Activated T-helper 2 cell treated with anti-CD3 and anti-CD28 coated beads, Interferon-gamma antibody, Interleukin-2, Interleukin-4, amounts not matched to agents 10 μg/mL and 5 μg/mL and 100 μg/mL, durations not matched to agents 14 hours and 24 hours and 36 hours (primary cell): ENCODE measurements at regions not wholly inside any gene's neighbourhood (a gene's known extent, or its start where the extent isn't known, plus 50 kb on each side); places are given as distances from the start of the nearest gene placed in this dataset.

Experiments
- DNase-seq: peaks from one replicate; pipeline ENCODE4 v3.0.0; 2021; ENCODE audit warnings: low spot score
- H3K27ac Mint-ChIP-seq: one replicate; pipeline ENCODE4 v1.8.0; 2021; ENCODE audit warnings: mixed read lengths
- H3K27me3 Mint-ChIP-seq: one replicate; pipeline ENCODE4 v1.8.0; 2021; ENCODE audit warnings: low read depth, mixed read lengths
- H3K36me3 Mint-ChIP-seq: one replicate; pipeline ENCODE4 v1.8.0; 2021; ENCODE audit warnings: low read depth, mixed read lengths
- H3K4me1 Mint-ChIP-seq: one replicate; pipeline ENCODE4 v1.8.0; 2021; ENCODE audit warnings: low read depth, mixed read lengths
- H3K4me3 Mint-ChIP-seq: one replicate; pipeline ENCODE4 v1.8.0; 2021; ENCODE audit warnings: low read depth, mild to moderate bottlenecking, moderate library complexity, mixed read lengths
- H3K9me3 Mint-ChIP-seq: one replicate; pipeline ENCODE4 v1.8.0; 2021; ENCODE audit warnings: mixed read lengths
- intact Hi-C: fragments of 100-400 bp; cut with micrococcal nuclease; formaldehyde crosslinking; loops from one replicate; pipeline ENCODE4 v1.15.1; 2023

DNA sequence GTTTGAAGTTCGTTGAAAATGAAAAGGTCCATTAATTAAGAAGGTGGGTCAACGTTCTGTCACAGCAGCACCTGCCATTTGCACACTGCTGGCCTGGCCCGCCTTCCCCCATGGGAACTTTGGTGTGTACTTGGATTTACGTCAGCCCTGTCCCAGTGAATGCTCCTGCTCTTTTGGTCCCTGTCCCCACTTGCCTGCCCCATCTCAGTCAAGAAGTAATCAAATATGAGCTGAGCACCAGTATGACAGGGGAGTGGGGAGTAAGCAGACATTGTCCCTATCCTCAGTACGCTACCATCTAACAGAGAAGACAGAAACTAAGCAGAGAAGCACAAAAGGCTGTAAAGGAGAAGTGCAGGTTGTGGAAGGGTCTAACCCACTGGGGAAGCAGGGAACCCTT is 65.1 kb downstream of the SLC4A3 start:
- H3K4me3 Mint-ChIP-seq: no peak overlapping the region
- H3K36me3 Mint-ChIP-seq: no peaks in the 10 kb centered on the region
- H3K27me3 Mint-ChIP-seq: peaks cover 17% of the 10 kb centered on the region
- H3K9me3 Mint-ChIP-seq: no peaks in the 10 kb centered on the region
- intact Hi-C loops: no loop called here
- no peak for DNase-seq
- H3K4me1 Mint-ChIP-seq: no peaks in the 10 kb centered on the region
- no peak overlapping the region for H3K27ac Mint-ChIP-seq

DNA sequence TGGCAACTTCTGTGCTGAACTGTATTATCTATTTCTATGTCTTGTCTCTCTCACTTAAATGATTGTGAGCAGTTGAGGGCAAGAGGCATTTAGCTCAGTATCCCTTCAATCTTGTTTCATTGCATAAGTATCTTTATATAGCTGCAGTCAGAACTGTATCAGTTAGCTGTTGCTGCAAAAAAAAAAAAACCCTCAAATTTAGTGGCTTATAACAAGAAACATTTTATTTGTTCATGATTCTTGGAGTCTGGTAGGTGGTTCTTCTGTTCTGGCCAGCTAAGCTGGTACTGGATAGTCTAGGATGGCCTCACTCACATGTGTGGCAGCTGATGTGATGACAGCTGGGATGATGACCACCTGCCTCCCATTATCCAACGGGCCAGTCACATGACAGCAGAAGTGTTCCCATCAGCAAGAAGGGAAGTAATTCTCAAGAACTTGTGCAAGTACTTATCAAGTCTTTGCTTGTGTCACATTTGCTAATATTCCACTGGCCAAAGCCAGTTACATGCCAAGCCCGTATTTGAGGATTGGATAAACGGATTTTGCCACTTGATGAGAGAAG is 67.8 kb downstream of the SLC4A3 start:
- H3K36me3 Mint-ChIP-seq: no peaks in the 10 kb centered on the region
- intact Hi-C loops: no loop called here
- no peaks in the 10 kb centered on the region for H3K4me1 Mint-ChIP-seq
- no peak overlapping the region for H3K4me3 Mint-ChIP-seq
- no peak for DNase-seq
- H3K9me3 Mint-ChIP-seq: no peaks in the 10 kb centered on the region
- H3K27me3 Mint-ChIP-seq: peaks cover 24% of the 10 kb centered on the region
- H3K27ac Mint-ChIP-seq: no peak overlapping the region

DNA sequence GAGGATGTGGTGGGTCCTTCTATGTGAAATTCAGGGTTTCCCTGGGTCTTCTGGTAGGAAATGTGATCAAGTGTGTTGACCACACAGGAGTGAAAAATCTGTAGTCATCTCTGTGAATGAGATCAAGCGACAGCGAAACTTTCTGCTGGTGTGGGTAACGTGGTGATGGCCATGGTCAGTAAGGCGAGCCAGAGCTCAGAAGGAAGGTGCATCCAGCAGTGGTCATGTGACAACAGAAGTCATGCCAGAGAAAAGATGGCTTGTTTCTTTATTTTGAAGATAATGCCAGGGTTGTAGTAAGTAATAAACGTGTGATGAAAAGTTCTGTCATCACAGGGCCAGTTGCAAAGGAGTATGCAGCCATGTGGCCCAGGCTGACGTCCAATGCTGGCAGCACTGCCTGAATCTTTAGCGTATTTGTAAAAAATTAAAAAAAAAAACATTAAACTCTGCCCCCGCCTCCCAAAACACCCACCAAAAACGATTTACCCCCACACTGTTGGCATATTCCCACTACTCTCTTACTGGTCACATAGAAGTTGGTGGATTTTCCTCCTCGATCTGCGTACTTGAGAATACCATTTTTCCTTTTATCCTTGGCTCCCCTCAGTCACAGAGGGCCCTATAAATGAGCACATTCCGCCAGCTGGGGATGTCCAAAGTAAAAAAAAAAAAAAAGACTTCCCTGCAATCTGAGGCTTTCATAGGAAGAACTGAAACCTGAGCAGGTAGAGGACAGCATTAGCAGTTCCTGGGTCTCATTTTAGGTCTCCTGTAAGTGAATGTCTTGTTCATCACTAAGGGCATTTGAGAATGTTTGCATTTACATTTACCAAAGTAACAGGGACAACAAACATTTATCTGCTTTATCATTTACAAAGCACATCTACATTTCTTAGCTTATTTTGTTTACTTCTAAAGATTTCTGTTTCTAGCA is 70.6 kb downstream of the SLC4A3 start:
- Mint-ChIP-seq H3K4me3 (no peak overlapping the region), H3K36me3 (no peaks in the 10 kb centered on the region), H3K27me3 (peaks cover 18% of the 10 kb centered on the region), H3K4me1 (no peaks in the 10 kb centered on the region), H3K27ac (no peak overlapping the region), H3K9me3 (no peaks in the 10 kb centered on the region)
- no peak for DNase-seq
- intact Hi-C loops: no loop called here

DNA sequence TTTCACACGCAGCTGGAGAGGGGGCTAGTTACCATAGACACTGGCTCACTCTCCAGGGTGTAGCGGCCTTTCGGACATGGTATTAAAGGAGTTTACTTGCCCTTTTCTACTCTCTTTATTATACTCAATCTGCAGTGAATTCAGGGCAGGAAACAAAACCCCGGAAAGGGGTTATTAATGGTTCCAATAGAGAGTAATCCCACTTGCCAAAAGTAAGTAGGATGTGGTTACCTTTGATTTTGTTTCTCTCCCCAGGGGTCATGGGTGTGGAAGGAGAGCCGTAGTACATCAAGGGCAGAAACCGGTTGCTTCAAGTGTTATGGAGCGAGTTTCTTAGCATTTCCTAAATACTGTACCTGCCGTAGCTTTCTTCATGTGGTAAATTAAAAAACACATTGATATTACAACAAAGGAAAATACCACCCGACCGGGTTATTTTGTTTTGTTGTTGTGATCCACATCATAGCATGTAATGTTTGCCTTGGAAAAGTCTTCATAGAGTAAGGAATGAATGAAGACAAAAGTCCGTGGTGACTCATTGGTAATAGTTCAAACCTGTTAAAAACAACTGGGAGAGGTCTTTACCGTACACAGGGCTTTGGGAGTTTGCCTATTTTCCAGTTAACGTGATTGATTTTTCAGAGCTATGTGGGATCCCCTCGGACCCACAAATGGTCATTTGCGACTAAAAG is 71.5 kb downstream of the SLC4A3 start:
- Mint-ChIP-seq H3K4me1 (no peaks in the 10 kb centered on the region), H3K9me3 (no peaks in the 10 kb centered on the region), H3K27me3 (peaks cover 14% of the 10 kb centered on the region), H3K4me3 (no peak overlapping the region), H3K36me3 (no peaks in the 10 kb centered on the region), H3K27ac (no peak overlapping the region)
- intact Hi-C loops: no loop called here
- DNase-seq: no peak

DNA sequence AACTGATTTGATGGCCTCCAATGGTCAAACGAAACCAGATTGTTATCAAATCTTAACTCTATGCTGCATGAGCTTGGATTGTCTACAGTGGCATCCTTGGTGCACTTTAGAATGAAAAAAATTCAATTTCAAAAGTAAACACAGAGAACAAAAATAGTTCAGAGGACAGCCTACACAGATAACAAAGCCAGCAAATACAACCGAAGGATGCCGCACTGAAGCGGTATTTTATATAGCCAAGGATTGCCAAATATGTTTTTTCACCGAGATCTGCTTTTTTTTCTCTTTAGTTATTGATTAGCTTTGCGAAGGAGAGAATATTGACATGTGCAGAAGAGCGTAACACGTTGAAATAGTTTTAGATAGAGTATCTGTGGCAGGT is 72.0 kb downstream of the SLC4A3 start:
- peaks cover 14% of the 10 kb centered on the region for H3K27me3 Mint-ChIP-seq
- H3K4me1 Mint-ChIP-seq: no peaks in the 10 kb centered on the region
- DNase-seq: no peak
- H3K27ac Mint-ChIP-seq: no peak overlapping the region
- intact Hi-C loops: no loop called here
- no peaks in the 10 kb centered on the region for H3K36me3 Mint-ChIP-seq
- H3K9me3 Mint-ChIP-seq: no peaks in the 10 kb centered on the region
- no peak overlapping the region for H3K4me3 Mint-ChIP-seq

DNA sequence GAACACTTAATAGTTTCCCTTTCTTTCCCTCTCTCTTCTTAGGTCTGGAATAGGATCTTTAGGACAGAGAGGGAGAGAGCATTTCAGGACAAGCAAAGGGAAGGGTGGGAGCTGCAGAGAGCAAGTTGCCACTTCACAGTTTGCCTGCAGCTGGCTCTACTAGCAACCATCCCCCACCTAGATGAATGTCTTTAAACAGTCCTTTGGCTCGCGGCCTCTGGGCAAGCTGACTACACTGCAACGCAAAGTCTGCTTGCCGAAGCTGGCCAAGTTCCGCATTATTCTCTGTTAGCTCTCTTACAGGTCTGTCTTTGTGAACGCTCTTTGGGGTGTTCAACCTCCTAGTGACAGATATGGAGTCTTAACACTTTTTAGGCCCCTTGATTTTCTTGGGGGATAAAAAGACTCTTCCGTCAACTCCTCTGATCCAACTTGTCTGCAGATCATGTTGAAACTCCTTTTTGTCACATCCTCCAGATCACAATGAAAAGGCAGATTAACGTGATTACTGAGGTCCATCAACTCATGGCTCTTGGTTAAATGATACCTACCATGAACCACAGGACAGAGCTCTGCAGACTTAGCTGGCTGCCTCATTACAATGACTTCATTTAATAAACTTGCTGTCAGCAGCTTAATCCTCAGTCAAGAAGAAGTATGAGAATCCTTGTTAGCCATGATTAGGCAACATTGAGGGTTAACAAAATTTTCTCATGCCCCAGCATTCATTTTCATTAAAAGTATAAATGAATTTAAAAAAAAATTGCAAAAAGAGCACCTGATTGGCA is 74.6 kb downstream of the SLC4A3 start:
- peaks cover 10% of the 10 kb centered on the region for H3K27me3 Mint-ChIP-seq
- H3K4me1 Mint-ChIP-seq: no peaks in the 10 kb centered on the region
- no peak for DNase-seq
- intact Hi-C loops: no loop called here
- H3K4me3 Mint-ChIP-seq: no peak overlapping the region
- no peaks in the 10 kb centered on the region for H3K9me3 Mint-ChIP-seq
- no peaks in the 10 kb centered on the region for H3K36me3 Mint-ChIP-seq
- no peak overlapping the region for H3K27ac Mint-ChIP-seq

DNA sequence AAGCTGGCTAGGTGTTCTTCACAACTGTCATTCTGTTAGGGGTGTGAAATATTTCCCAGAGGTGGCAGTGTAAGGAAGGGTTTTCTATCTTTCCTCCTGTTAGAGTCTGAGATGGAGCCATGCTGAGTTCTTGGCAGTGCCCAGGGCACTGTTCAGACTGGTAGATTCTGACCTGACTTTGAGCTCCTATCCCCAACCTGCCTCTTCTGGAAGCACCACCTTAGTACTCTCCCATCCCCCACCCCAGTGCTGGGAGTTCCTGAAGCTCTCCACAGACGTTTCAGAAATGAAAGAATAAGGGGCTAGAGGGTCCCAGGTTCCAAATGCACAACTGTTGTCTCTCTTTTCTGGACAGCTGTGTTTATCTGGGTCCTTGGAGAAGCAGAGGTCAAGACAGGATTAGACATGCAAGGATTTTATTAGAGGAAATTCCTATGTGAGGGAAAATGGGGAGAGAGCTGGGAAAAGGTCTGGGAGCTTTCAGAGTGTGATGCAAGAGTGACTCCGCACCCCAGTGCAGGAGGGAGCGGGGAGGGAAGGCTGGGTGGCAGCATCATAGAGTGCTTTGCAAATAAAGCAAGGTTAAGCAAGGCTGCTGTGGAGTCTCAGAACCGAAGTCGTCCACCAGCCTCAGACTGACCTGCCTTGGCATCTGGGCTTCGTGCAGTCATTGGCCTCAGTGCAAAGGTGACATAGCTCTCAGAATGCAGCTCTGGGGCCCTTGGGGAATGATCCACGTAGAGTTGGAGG is 75.5 kb downstream of the SLC4A3 start:
- H3K4me3 Mint-ChIP-seq: no peak overlapping the region
- no peaks in the 10 kb centered on the region for H3K9me3 Mint-ChIP-seq
- no peaks in the 10 kb centered on the region for H3K4me1 Mint-ChIP-seq
- DNase-seq: no peak
- H3K36me3 Mint-ChIP-seq: no peaks in the 10 kb centered on the region
- no peak overlapping the region for H3K27ac Mint-ChIP-seq
- H3K27me3 Mint-ChIP-seq: peaks cover 7% of the 10 kb centered on the region
- intact Hi-C loops: no loop called here

DNA sequence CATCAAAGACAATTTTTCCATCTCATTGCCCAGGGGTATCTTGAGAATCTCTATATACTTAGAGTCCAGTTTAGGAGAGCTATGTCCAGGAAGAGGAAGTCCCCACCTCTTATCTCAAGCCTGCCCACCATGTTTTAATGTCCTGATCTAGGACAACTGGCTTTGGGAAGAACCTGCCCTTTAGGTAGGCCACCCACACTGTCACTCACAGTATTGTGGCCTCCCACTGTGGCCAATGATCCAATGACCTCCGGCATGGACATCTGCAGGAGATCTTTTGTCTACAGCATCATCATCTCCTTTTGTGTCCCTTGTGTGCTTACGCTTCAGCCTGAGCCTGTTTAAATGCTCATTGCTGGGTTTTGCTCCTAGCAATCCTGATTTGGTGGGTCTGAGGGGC is 77.4 kb downstream of the SLC4A3 start:
- no peaks in the 10 kb centered on the region for H3K9me3 Mint-ChIP-seq
- no peak overlapping the region for H3K4me3 Mint-ChIP-seq
- H3K27ac Mint-ChIP-seq: no peak overlapping the region
- no peaks in the 10 kb centered on the region for H3K36me3 Mint-ChIP-seq
- H3K27me3 Mint-ChIP-seq: no peaks in the 10 kb centered on the region
- DNase-seq: no peak
- H3K4me1 Mint-ChIP-seq: no peaks in the 10 kb centered on the region
- intact Hi-C loops: no loop called here

DNA sequence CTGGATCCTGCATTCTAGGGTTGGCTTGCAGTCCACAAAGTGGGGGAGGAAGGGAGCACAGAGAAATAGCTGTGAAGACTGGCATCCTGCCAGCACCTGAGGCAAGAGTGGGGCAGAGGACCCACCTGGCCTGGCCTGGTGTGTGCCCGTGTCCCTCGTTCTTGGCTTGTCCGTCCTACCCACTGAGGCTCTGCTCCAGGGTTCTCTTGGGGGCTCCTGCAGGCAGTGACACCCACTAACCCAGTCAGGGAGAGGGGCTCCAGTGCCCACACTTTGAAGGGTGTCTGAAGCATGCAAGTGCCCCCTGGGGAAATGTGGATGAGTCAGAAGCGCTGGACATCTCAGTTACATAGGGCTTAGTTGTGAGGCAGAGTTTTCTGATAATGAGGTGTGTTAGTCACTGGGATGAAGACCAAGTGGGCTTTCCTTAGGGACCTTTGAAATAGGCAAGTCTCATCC is 79.4 kb downstream of the SLC4A3 start:
- Mint-ChIP-seq H3K36me3 (no peaks in the 10 kb centered on the region), H3K27ac (no peak overlapping the region), H3K27me3 (no peaks in the 10 kb centered on the region), H3K4me1 (no peaks in the 10 kb centered on the region), H3K9me3 (no peaks in the 10 kb centered on the region), H3K4me3 (no peak overlapping the region)
- DNase-seq: no peak
- intact Hi-C loops: no loop called here

DNA sequence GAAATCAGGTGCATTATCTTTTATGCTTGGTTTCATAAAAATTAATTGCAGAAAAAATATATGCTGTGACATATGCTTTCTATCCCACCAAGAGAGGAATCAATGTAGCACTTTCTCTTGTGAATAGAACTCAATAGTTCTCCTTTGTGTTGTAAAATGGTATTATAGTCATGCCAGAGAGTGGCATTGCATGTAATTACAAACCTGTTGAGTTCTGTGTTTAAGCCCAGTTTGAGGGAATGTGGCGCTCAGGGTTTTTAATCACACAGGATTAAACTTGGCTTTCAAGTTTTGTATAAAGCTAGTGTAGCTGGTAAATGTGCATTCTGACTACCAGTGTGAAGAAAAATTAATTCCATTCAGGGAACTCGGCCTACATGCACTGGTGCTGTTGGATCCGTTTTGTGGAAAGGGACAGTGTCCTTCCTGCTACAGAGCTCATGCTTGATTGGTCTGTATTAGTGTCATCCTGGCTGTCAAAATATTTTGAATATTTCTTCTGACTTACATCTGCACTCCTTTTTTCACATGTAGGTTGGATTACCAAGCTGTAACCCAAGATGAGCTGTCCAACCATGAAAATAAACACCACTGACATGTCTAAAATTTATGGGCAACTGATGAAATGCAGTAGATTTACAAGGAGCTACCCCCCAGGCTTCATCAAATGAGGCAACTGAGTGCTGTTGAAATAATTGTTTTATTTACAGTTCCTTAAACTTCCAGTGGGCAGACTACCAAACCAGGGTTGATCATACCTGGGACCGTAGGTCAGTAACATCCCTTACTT is 80.3 kb downstream of the SLC4A3 start:
- Mint-ChIP-seq H3K27ac (no peak overlapping the region), H3K9me3 (no peaks in the 10 kb centered on the region), H3K36me3 (no peaks in the 10 kb centered on the region), H3K27me3 (no peaks in the 10 kb centered on the region), H3K4me1 (no peaks in the 10 kb centered on the region), H3K4me3 (no peak overlapping the region)
- no peak for DNase-seq
- intact Hi-C loops: no loop called here

DNA sequence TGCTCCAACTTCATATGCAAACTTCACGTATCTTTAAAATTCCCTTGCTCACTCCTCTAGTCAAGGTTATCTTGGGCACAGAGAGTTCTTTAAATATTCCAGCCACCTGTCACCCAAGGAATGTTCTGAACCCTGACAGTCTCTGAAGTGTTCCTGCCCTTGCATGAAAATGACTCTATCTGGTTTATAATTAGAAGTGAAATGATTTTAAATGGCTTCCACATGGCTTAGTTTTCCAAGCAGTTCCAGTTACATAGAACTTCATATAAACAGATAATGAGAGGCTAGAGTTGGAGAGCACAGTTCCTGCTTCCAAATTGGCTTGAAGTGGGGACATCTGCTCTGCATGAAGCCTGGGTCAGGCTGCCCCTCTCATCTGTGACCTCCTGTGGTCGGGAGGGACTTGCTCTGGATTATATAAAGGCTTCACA is 81.9 kb downstream of the SLC4A3 start:
- DNase-seq: no peak
- intact Hi-C loops: no loop called here
- no peaks in the 10 kb centered on the region for H3K27me3 Mint-ChIP-seq
- H3K4me1 Mint-ChIP-seq: no peaks in the 10 kb centered on the region
- no peaks in the 10 kb centered on the region for H3K36me3 Mint-ChIP-seq
- no peak overlapping the region for H3K4me3 Mint-ChIP-seq
- H3K27ac Mint-ChIP-seq: no peak overlapping the region
- H3K9me3 Mint-ChIP-seq: no peaks in the 10 kb centered on the region
